Parathyroid adenoma (tissue), 2 donors: ENCODE measurements at regions not wholly inside any gene's neighbourhood (a gene's known extent, or its start where the extent isn't known, plus 50 kb on each side); places are given as distances from the start of the nearest gene placed in this dataset.

ENCODE experiments used
- H2AFZ ChIP-seq: fragments of 300-600 bp; sonication (generic); one replicate; pipeline ENCODE4 v1.7.0; 2017; ENCODE audit warnings: antibody characterized with exemption, mild to moderate bottlenecking
- H3K27ac ChIP-seq: fragments of 300-600 bp; sonication (generic); one replicate; pipeline ENCODE4 v1.7.0; 2017
- H3K27me3 ChIP-seq: fragments of 300-600 bp; sonication (generic); one replicate; pipeline ENCODE4 v1.7.0; 2017; ENCODE audit warnings: low read length; ENCODE audit not compliant: control insufficient read depth, insufficient read depth
- H3K36me3 ChIP-seq: fragments of 300-600 bp; sonication (generic); one replicate; pipeline ENCODE4 v1.7.0; 2017; ENCODE audit warnings: low read length; ENCODE audit not compliant: control insufficient read depth, insufficient read depth
- H3K4me1 ChIP-seq: fragments of 300-600 bp; sonication (generic); one replicate; pipeline ENCODE4 v1.7.0; 2017; ENCODE audit warnings: control low read depth
- H3K4me2 ChIP-seq: fragments of 300-600 bp; sonication (generic); one replicate; pipeline ENCODE4 v1.7.0; 2017; ENCODE audit warnings: low read length
- H3K4me3 ChIP-seq: fragments of 300-600 bp; sonication (generic); one replicate; pipeline ENCODE4 v1.7.0; 2017; ENCODE audit warnings: low read depth, low read length
- H3K79me2 ChIP-seq: fragments of 300-600 bp; sonication (generic); one replicate; pipeline ENCODE4 v1.7.0; 2017; ENCODE audit warnings: control low read depth
- H3K9ac ChIP-seq: fragments of 300-600 bp; sonication (generic); one replicate; pipeline ENCODE4 v1.7.0; 2017; ENCODE audit warnings: mild to moderate bottlenecking
- H3K9me3 ChIP-seq: fragments of 300-600 bp; sonication (generic); one replicate; pipeline ENCODE4 v1.7.0; 2017; ENCODE audit warnings: low read length; ENCODE audit not compliant: control insufficient read depth
- TF ChIP-seq, protein P1 (sequence below): fragments of 300-600 bp; sonication (generic); IDR thresholded peaks from one replicate; pipeline ENCODE4 v1.7.0; 2017; ENCODE audit warnings: antibody characterized with exemption, mild to moderate bottlenecking
- donor health status: primary hyperparathyroidism.

- Histone ChIP-seq H3K27ac (no peak overlapping the region), H3K9ac (no peak overlapping the region), H3K9me3 (no peaks in the 10 kb centered on the region), H3K79me2 (no peaks in the 10 kb centered on the region), H3K4me2 (no peak overlapping the region), H3K36me3 (no peaks in the 10 kb centered on the region), H3K27me3 (no peaks in the 10 kb centered on the region), H3K4me1 (no peaks in the 10 kb centered on the region), H3K4me3 (no peak overlapping the region), H2AFZ (no peak overlapping the region)
- TF ChIP-seq, protein P1, sequence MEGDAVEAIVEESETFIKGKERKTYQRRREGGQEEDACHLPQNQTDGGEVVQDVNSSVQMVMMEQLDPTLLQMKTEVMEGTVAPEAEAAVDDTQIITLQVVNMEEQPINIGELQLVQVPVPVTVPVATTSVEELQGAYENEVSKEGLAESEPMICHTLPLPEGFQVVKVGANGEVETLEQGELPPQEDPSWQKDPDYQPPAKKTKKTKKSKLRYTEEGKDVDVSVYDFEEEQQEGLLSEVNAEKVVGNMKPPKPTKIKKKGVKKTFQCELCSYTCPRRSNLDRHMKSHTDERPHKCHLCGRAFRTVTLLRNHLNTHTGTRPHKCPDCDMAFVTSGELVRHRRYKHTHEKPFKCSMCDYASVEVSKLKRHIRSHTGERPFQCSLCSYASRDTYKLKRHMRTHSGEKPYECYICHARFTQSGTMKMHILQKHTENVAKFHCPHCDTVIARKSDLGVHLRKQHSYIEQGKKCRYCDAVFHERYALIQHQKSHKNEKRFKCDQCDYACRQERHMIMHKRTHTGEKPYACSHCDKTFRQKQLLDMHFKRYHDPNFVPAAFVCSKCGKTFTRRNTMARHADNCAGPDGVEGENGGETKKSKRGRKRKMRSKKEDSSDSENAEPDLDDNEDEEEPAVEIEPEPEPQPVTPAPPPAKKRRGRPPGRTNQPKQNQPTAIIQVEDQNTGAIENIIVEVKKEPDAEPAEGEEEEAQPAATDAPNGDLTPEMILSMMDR: no peak
These were observed 171.3 kb upstream of the PRKCQ start for GRCh38 chr10:6751363-6751762.

DNA sequence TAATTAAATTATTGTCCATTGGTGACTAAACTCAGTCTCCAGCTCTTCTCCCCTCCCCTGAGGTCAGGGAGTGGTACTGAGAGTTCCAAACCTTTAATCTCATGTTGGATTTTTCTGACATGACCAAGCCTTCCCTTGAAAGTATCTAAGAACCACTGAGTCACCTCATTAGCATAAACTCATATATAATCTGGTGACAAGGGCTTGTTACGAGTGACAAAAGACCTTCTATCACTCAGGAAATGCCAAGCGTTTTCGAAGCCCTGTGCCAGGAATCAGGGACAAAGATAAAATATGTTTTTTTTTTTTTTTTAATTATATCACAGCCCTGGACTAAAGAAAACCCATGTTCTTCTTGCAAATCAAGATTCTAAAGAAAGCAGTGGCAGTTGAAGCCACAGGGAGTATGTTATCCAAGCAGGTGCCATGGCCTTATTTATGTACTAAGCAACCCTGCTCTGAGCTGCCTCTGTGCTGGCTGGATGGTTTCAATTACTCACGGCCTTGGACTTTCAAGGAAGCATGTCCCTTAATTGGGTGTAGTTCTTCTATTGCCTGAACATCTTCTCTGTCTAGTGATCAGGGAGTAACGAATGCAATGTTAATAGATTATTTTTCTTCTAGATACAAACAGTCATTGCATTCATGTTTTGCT, 169.0 kb upstream of the PRKCQ start:
- Histone ChIP-seq H3K4me3 (no peak overlapping the region), H3K27me3 (no peaks in the 10 kb centered on the region), H3K9ac (no peak overlapping the region), H3K36me3 (no peaks in the 10 kb centered on the region), H3K9me3 (no peaks in the 10 kb centered on the region), H3K4me1 (no peaks in the 10 kb centered on the region), H2AFZ (no peak overlapping the region), H3K4me2 (no peak overlapping the region), H3K79me2 (no peaks in the 10 kb centered on the region), H3K27ac (no peak overlapping the region)
- TF ChIP-seq, protein P1: no peak

DNA sequence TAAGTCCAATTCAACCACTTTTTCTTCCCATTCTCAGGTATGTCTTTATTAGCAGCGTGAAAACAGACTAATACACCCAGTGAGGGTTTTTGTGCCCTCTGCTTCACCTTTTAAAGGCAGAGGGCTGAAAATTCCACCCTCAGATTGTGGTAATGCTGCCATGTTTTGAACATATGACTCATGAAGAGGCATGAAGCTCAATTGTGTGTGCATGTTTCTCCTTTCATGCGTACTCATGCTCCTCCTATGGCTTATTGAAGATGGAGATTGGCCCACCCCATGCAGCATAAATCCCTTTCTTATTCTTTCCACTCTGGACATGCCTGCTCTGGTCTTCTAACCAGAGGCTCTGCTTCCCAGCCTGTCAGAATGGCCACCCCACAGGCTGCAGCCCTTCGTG, 168.0 kb upstream of the PRKCQ start:
- H3K9ac ChIP-seq: no peak overlapping the region
- H2AFZ ChIP-seq: no peak overlapping the region
- H3K4me1 ChIP-seq: no peaks in the 10 kb centered on the region
- H3K36me3 ChIP-seq: no peaks in the 10 kb centered on the region
- no peaks in the 10 kb centered on the region for H3K9me3 ChIP-seq
- no peak overlapping the region for H3K4me2 ChIP-seq
- TF ChIP-seq, protein P1: no peak
- no peak overlapping the region for H3K4me3 ChIP-seq
- no peaks in the 10 kb centered on the region for H3K79me2 ChIP-seq
- no peak overlapping the region for H3K27ac ChIP-seq
- no peaks in the 10 kb centered on the region for H3K27me3 ChIP-seq

DNA sequence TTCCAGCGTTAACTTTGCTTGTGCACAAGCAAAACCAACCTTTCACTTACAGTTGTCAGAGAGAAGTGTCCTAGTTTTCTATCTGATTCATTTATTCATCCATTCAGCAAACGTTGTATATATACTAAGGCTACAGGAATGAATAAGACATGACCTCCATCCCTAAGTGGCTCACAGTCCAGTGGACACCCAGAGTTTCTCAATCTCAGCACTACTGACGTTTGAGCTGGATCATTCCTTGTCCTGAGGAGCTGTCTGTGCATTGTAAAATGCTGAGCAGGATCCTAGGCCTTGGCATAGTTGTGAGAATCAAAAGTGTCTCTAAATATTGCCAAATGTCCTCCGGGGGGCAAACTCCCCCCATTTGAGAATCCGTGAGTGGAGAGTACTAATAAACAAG, 166.7 kb upstream of the PRKCQ start:
- H3K27ac ChIP-seq: no peak overlapping the region
- no peak overlapping the region for H3K4me3 ChIP-seq
- TF ChIP-seq, protein P1: no peak

GRCh38 chr10:6743291-6743849, 163.3 kb upstream of the PRKCQ start:
- Histone ChIP-seq H3K4me3 (no peak overlapping the region), H3K4me2 (no peak overlapping the region), H2AFZ (no peak overlapping the region), H3K9me3 (no peaks in the 10 kb centered on the region), H3K4me1 (no peaks in the 10 kb centered on the region), H3K36me3 (no peaks in the 10 kb centered on the region), H3K79me2 (no peaks in the 10 kb centered on the region), H3K27ac (no peak overlapping the region), H3K27me3 (no peaks in the 10 kb centered on the region), H3K9ac (no peak overlapping the region)
- TF ChIP-seq, protein P1: no peak

More for the DNA sequence above, 166.7 kb upstream of the PRKCQ start:
- Histone ChIP-seq H2AFZ (no peak overlapping the region), H3K79me2 (no peaks in the 10 kb centered on the region), H3K27me3 (no peaks in the 10 kb centered on the region), H3K4me2 (no peak overlapping the region), H3K36me3 (no peaks in the 10 kb centered on the region), H3K4me1 (no peaks in the 10 kb centered on the region), H3K9me3 (no peaks in the 10 kb centered on the region), H3K9ac (no peak overlapping the region)
